Panc1 (cell line): ENCODE measurements at regions not wholly inside any gene's neighbourhood (a gene's known extent, or its start where the extent isn't known, plus 50 kb on each side); places are given as distances from the start of the nearest gene placed in this dataset.

ENCODE experiments used
- ATAC-seq: fragments of 200-7000 bp; cut with Tn5 transposase; 2 replicates; pipeline ENCODE4 v1.9.1; 2020; ENCODE audit warnings: mild to moderate bottlenecking, moderate library complexity
- BruUV-seq: library from RNA; stranded (reverse); fragments of 400-500 nt; replicated peaks from 2 replicates; lab custom pipeline; 2021; lab: Mats Ljungman, UMichigan
- CTCF ChIA-PET: fragments of 300-600 bp; sonication (Branson Sonifier 250); formaldehyde crosslinking; loops from one replicate; lab custom pipeline; 2022; ENCODE audit warnings: antibody characterized with exemption; lab: Charles Lee
- POLR2A ChIA-PET: fragments of 300-600 bp; sonication (Branson Sonifier 250); formaldehyde crosslinking; loops from one replicate; lab custom pipeline; 2022; ENCODE audit warnings: antibody characterized with exemption; lab: Charles Lee
- DNase-seq: peaks from one replicate; pipeline ENCODE4 v3.0.0-alpha.2; 2010; ENCODE audit warnings: low read depth, low spot score
- H3K27ac ChIP-seq: 2 replicates; pipeline ENCODE4 v1.5.1; 2011; ENCODE audit warnings: mild to moderate bottlenecking, low read length, inconsistent platforms
- H3K27me3 ChIP-seq: fragments of 200-500 bp; sonication (Bioruptor generic); 2 replicates; pipeline ENCODE4 v1.6.0; 2014; ENCODE audit warnings: low read length, inconsistent platforms; ENCODE audit not compliant: control insufficient read depth, insufficient read depth
- H3K36me3 ChIP-seq: fragments of 200-500 bp; sonication (Bioruptor generic); 2 replicates; pipeline ENCODE4 v1.5.1; 2014; ENCODE audit warnings: inconsistent platforms, mild to moderate bottlenecking, low read length, moderate library complexity; ENCODE audit not compliant: control insufficient read depth, insufficient read depth
- H3K4me1 ChIP-seq: 2 replicates; pipeline ENCODE4 v1.5.1; 2011; ENCODE audit warnings: inconsistent platforms, mild to moderate bottlenecking, low read length, moderate library complexity; ENCODE audit not compliant: control insufficient read depth, insufficient read depth
- H3K4me3 ChIP-seq, 2 experiments: 2 replicates each; pipeline ENCODE4 v1.5.1; 2011 to 2012; ENCODE audit warnings: low read depth in 2 of 2, low read length in 2 of 2, mild to moderate bottlenecking in 2 of 2, inconsistent platforms in 1 of 2, moderate library complexity in 1 of 2
- H3K9me3 ChIP-seq: fragments of 200-500 bp; sonication (Bioruptor generic); 2 replicates; pipeline ENCODE4 v1.5.1; 2014; ENCODE audit warnings: low read depth, mild to moderate bottlenecking, inconsistent platforms, low read length, moderate library complexity; ENCODE audit not compliant: control insufficient read depth, insufficient read depth
- POLR2AphosphoS5 ChIP-seq: IDR thresholded peaks from 2 replicates; pipeline ENCODE4 v1.6.1; 2012; ENCODE audit warnings: mild to moderate bottlenecking, low read depth, low read length, moderate library complexity
- SIN3A ChIP-seq: IDR thresholded peaks from 2 replicates; pipeline ENCODE4 v1.6.1; 2012; ENCODE audit warnings: low read depth, mild to moderate bottlenecking, low read length, moderate library complexity, borderline replicate concordance; ENCODE audit not compliant: insufficient read depth
- TCF7L2 ChIP-seq: IDR thresholded peaks from 2 replicates; pipeline ENCODE4 v1.6.1; 2011; ENCODE audit warnings: mild to moderate bottlenecking, low read depth, low read length, inconsistent platforms
- in situ Hi-C: cut with HindIII; loops from 2 replicates; pipeline ENCODE4 v1.10.0; 2016; ENCODE audit warnings: low sequenced_read_pairs, low pct_unique_long_range_greater_than_20kb
- intact Hi-C: fragments of 100-400 bp; cut with micrococcal nuclease; formaldehyde crosslinking; loops from one replicate; pipeline ENCODE4 v1.10.0; 2022; ENCODE audit not compliant: unreplicated experiment
- TF ChIP-seq, protein P1 (sequence below): fragments of 450-650 bp; IDR thresholded peaks from 2 replicates; pipeline ENCODE4 v1.5.1; 2017; ENCODE audit warnings: mild to moderate bottlenecking
- TF ChIP-seq, protein P2 (sequence below), 2 experiments: IDR thresholded peaks; 2 replicates each; pipeline ENCODE4 v1.6.1; 2011 to 2012; ENCODE audit warnings: low read depth in 2 of 2, control low read depth in 1 of 2, low read length in 1 of 2, mild to moderate bottlenecking in 1 of 2, moderate library complexity in 1 of 2; ENCODE audit not compliant: insufficient read depth in 1 of 2

DNA sequence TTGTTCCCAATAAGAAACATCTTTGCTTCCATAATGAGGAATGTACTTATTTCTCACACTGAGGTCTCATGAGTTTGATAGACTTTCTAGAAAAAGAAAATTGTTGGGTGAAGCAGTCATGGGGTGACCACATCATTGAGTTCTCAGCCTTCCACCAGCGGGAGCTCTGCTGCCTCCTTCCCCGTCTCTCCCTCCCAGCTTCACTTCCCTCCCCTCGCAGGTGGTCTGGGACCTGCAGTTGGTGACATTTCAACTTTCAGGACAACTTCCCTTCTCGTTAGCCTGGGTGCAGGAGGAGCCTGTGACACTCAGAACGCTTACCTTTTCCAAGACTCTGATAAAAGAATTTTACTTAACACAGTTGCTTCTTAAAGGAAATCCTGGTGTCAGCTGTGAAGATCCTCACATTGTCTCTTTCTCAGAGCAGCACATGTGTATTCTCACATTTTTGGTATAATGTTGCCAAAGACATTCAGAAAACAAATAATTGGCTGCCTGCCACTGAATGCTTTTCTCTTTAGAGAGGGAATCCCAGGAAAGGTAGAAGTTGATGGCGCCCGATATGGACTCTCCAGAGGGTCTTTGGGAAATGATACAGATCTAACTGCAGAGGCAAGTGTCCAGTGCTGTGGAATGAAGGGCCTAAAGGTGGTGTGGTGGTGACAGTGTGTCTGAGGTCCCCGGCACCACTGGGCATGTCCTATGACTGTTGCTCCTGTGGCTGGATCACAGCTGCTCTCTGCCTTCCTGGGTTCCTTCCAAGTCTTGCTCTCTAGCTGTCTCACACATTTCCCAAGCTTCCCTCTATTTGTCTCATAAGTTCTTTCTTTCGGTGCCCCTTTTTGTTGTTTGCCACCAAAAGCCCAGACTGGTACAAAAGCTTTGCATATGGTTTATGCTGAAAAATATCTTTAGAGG lies 238.1 kb downstream of the GAS1 start:
- DNase-seq (no peak), ATAC-seq (no peak)
- Histone ChIP-seq H3K4me3 (no peak overlapping the region), H3K9me3 (no peaks in the 10 kb centered on the region), H3K27me3 (no peaks in the 10 kb centered on the region), H3K27ac (no peak overlapping the region), H3K36me3 (no peaks in the 10 kb centered on the region), H3K4me1 (no peaks in the 10 kb centered on the region)
- CTCF ChIA-PET: no interaction called here
- POLR2A ChIA-PET: no interaction called here
- in situ Hi-C loops: no loop called here
- BruUV-seq: no TSS peak
- intact Hi-C loops: no loop called here
- TF ChIP-seq SIN3A (no peak), TCF7L2 (no peak), POLR2AphosphoS5 (no peak)
- TF ChIP-seq, protein P1, sequence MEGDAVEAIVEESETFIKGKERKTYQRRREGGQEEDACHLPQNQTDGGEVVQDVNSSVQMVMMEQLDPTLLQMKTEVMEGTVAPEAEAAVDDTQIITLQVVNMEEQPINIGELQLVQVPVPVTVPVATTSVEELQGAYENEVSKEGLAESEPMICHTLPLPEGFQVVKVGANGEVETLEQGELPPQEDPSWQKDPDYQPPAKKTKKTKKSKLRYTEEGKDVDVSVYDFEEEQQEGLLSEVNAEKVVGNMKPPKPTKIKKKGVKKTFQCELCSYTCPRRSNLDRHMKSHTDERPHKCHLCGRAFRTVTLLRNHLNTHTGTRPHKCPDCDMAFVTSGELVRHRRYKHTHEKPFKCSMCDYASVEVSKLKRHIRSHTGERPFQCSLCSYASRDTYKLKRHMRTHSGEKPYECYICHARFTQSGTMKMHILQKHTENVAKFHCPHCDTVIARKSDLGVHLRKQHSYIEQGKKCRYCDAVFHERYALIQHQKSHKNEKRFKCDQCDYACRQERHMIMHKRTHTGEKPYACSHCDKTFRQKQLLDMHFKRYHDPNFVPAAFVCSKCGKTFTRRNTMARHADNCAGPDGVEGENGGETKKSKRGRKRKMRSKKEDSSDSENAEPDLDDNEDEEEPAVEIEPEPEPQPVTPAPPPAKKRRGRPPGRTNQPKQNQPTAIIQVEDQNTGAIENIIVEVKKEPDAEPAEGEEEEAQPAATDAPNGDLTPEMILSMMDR: no peak
- TF ChIP-seq, protein P2, sequence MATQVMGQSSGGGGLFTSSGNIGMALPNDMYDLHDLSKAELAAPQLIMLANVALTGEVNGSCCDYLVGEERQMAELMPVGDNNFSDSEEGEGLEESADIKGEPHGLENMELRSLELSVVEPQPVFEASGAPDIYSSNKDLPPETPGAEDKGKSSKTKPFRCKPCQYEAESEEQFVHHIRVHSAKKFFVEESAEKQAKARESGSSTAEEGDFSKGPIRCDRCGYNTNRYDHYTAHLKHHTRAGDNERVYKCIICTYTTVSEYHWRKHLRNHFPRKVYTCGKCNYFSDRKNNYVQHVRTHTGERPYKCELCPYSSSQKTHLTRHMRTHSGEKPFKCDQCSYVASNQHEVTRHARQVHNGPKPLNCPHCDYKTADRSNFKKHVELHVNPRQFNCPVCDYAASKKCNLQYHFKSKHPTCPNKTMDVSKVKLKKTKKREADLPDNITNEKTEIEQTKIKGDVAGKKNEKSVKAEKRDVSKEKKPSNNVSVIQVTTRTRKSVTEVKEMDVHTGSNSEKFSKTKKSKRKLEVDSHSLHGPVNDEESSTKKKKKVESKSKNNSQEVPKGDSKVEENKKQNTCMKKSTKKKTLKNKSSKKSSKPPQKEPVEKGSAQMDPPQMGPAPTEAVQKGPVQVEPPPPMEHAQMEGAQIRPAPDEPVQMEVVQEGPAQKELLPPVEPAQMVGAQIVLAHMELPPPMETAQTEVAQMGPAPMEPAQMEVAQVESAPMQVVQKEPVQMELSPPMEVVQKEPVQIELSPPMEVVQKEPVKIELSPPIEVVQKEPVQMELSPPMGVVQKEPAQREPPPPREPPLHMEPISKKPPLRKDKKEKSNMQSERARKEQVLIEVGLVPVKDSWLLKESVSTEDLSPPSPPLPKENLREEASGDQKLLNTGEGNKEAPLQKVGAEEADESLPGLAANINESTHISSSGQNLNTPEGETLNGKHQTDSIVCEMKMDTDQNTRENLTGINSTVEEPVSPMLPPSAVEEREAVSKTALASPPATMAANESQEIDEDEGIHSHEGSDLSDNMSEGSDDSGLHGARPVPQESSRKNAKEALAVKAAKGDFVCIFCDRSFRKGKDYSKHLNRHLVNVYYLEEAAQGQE (IDR thresholded peaks at IDR 0.05; ENCODE audit: insufficient read depth in 1 of 2, low read depth in 2 of 2, low read length in 1 of 2): no peak

DNA sequence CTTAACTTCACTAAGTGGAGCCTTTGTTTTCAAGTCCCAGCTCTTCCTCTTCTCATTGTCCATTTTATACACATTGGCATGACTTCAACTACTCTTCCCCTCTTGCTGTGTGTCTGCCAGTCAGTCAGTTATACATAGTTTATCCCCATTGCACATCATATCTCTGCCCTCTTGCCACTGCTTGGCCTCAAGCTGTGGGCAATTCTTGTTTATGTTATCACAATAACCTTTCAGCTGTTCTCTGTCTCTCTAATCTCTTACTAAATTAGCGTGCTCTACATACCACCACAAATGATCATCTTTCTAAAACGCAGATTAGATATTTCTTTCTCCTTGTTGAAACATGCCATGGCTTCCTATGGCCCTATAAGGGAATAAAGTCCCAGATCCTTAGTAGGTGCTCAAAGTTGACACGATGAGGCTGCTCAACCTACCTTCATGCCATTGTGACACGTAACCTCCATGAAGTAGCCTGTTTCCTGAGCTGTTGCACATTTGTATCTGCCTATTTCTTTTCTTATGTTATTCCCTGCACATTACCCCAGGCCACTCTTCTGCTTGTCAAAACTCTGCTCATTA lies 239.3 kb downstream of the GAS1 start:
- H3K36me3 ChIP-seq: no peaks in the 10 kb centered on the region
- H3K9me3 ChIP-seq: no peaks in the 10 kb centered on the region
- ATAC-seq (no peak), DNase-seq (no peak)
- BruUV-seq: no TSS peak
- intact Hi-C loops (no loop called here), in situ Hi-C loops (no loop called here)
- H3K27ac ChIP-seq: no peak overlapping the region
- TF ChIP-seq, protein P1: no peak
- ChIA-PET CTCF (no interaction called here), POLR2A (no interaction called here)
- H3K27me3 ChIP-seq: no peaks in the 10 kb centered on the region
- H3K4me3 ChIP-seq: no peak overlapping the region
- H3K4me1 ChIP-seq: no peaks in the 10 kb centered on the region
